Suppressor macrophage treated with lipopolysaccharide for 1 hour (primary cell): ENCODE measurements at regions not wholly inside any gene's neighbourhood (a gene's known extent, or its start where the extent isn't known, plus 50 kb on each side); places are given as distances from the start of the nearest gene placed in this dataset.

Source experiments
- DNase-seq, 3 donors: peaks; one replicate each; pipeline ENCODE4 v3.0.0-alpha.2; 2020 to 2022

DNA sequence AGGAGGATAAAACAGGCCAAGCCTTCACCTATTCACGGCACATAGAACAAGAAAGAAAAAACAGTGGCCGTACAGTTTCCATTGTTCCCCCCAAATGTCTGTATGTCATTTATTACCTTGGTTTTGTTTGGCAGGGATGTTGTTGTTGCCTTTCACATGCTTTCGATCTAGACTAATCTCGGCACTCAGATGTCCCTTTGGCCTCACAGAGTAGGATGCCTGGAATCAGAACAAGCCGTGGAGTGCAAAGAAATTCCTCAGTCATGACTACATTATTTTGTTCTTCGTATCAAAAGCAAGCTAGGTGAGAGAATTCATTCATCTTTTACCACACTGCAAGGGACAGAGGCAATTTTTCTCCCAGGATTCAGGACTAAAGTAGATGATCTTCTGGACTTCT, 106.9 kb downstream of the SMIM20 start:
- DNase-seq: no peak

DNA sequence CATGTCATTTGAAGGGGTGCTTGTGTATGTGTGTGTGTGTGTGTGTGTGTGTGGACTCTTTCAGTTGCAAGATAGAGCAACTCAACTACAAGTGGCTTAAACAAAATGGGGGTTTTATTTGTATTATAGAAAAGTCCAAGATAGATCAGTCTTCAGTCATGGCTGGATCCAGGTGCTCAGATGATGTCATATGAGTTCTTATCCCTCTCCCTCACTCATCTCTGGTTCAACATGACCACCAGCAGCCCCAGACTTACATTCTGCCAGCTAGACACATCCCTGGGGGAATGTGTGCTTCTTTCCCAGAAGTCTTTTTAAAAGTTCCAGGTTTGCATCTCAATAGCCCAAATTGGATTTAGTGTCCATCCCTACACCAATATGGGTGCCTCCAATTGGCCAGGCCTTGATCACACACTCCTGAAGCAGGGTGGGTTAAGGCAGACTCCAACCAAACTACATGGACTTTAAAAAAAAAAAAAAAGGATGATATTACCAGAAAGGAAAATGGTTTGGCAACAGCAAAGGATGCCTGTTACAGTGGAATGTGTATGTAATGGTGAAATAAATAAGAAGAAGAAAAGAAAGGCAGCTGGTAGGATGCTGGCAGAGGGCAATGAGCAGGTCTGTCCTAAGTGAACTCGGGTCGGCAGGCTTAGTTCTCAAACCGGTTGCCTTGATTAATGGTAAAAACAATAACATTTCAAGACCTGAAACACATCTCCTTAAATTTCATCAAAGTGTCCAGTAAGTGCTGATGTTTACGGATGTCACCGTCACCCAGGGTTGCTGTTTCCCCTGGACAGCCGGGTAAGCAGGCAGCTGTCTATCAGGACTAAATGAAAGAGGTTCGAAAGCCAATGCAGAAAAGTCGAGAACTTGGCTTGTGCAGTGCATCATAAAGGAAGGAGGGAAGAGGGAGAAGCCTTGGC, 107.7 kb downstream of the SMIM20 start:
- no peak for DNase-seq

DNA sequence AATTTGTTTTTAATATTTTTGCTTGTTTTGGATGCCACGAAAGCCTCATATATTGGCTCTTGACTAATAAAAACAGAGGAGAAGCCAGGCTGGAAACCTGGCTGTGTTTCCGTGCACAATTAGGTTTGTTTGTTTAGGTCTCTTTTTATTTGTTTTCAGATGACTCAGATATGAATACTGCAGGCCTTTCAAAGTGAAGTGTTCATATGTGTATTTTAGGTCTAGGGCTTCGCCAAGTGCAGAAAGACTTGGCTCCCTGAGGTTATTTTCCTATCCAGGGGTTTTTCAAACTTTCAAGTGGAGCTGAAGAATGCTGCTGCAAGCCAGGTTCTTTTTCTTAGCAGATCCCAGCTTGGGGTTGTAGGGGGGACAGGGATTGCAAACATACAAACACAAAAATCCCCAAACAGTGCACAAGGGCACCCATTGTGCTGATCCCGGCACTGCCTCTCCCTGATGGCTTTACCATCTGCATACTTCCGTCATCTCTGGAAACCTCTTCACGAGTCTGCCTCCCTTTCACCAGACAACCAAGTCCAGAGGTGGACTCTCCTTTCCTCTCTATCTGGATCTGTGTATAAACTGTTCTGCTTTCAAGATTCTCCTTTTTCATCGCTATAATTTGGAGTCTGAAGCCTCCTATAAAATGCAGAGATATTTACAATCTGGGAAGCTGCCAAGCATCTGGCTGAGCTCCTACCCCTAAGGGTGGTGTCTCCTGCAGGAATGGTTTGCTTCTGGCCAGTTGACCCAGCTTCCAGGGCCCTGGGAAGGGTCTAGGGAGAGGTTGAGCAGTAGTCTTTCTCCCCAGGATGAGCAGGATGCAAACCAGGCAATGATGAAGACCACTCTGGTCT, 108.6 kb downstream of the SMIM20 start:
- DNase-seq: no peak

DNA sequence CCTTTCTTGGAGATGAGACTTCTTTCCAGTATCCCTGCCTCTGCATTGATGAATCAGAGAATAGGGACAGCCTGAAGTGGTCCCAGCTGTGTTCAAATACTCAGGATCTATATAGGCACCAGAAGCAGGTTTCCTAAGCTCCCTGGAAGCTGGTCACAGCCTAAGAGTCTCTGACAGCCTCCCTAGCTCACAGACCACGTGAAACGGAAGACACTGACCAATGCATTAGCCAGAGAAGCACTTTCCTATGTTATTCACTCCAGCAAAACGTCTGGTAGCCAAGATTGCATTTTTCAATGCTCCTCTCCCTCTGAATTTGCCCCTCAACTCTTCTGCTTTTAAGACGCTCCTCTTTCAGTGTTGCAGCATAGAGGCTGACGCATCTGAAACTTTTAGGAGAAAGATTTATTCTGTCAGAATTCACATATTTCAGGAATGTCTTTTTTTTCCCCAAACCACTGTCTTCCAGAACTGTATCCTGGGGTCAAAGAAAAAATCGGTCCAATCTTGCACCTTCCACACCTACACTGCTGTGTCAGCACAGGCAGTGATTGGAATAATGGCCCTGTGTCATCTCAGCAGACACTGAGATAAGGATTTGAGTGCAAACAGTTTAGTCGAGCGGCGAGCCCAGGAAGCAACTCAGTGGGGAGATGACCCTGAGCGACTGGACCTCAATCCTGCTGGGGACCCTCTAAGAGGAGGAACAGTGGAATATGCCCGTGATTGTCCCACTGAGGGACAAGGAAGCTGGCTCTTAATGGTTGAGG, 109.4 kb downstream of the SMIM20 start:
- DNase-seq: no peak

DNA sequence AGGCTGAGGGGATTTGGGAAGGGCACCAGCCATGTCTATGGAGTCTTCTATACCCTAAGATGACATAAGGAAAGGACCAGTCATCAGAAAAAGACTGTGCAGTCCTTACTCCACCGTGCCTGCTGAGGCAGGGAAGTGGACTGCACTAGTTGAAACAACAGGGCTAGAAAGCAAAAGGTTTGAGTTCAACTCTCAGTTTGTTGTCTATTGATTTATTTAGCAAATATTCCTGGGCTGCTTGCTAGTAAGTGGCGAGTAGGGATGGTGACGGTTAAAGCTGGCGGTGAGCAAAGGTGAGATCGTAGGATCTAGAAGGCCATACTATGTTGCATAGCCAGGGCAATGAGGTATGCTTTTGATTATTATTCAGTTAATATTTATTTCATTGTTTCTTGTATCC, 110.1 kb downstream of the SMIM20 start:
- no peak for DNase-seq

DNA sequence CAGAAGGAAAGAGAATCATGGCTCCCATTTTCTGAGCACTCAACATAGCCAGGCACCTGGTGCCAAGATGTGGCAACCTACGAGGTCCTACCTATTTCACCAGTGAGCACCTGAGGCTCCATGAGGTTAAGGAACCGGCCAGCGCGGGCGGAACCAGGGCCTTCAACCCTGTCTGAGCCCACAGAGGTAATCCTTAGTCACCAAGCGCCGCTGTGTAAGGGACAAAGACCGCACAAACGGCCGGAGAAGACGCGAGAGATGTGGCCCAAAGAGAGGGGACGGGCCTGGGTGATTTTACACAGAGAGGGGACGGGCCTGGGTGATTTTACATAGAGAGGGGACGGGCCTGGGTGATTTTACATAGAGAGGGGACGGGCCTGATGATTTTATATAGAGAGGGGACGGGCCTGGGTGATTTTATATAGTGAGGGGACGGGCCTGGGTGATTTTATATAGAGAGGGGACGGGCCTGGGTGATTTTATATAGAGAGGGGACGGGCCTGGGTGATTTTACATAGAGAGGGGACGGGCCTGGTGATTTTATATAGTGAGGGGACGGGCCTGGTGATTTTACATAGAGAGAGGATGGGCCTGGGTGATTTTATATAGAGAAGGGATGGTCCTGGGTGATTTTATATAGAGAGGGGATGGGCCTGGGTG, 114.2 kb downstream of the SMIM20 start:
- no peak for DNase-seq

DNA sequence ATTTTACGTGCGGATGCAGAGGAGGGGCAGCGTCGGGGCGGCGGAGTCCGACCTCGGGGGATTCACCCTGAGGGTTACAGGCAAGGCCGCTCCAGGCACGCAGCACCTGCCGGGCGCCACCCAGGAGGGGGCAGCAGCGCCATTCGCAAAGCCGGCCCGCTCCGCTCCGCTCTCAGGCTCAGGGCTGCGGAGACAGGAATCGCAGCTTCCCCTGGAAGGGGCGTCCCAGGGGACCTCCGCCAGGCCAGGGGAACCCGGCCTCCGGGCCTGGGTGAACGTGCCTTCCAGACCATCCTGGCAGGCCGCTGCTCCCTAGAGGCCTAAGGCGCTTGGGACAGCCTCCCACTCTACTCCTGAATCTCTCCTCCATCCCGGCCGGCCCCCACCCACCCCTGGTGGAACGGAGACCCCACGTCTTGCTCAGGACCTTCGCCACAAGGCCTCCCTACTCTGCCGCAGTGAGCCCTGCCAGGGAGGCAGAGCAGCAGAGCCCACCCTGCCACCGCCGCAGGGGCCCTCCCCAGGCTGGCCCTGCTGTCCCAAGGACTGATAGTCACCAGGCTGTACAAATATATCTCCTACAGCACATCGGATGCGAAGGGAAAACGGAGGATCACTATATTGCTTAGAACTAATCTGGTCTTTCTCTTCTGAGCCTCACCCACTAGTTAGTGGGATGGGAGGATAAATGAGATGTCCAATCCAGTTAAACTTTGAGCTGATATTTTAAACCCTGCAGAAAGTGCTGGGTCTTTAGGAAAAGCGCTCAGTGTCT, 115.0 kb downstream of the SMIM20 start:
- DNase-seq: peak; percentile 74 to 90 (median 78)

DNA sequence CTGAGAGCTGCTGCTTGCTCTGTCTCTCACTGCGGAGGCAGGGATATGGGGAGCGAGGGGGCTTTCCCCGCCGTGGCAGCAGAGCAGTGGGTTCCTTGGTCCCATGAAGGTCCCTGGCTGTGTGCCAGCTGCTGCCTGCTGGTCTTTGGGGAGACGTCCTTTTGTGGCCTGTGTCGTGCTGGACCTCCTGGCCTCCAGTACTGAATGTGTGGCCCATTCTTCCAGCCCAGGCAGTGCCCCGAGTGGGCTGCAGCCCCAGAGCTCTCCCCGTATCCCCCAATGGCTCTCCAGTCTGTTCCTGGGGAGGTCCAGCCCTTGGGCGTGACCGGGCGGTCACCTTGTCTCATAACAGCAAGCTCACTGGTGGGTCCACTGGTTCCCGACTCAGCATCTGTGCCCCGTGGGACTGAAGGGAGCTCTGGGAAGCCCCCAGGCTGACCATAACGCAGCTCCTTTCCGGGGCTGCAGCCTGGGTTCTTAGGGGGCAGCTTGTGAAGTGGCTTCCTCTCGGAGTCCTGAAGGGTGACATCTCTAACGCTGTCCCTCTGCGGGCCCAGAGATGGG, 115.6 kb downstream of the SMIM20 start:
- DNase-seq: no peak

DNA sequence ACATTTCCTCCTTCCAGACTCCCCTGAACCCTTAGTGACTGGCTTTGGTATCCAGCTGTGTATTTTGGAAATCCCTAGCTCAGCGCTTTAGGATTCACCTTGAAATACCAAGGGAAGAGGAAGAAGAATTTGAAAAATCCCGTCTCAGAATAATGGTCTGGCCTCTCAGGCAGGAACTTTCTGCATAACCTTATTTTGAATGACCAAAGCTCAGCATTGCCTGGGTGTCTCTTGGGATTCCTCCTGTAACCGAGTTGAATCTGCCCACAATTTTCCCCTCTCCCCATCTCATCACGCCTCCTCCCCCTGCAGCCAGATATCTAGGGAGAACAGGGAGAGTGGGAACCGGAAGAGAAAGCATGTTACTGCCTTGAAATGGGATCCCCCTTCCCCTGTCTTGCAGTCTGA, 116.2 kb downstream of the SMIM20 start:
- DNase-seq: no peak

DNA sequence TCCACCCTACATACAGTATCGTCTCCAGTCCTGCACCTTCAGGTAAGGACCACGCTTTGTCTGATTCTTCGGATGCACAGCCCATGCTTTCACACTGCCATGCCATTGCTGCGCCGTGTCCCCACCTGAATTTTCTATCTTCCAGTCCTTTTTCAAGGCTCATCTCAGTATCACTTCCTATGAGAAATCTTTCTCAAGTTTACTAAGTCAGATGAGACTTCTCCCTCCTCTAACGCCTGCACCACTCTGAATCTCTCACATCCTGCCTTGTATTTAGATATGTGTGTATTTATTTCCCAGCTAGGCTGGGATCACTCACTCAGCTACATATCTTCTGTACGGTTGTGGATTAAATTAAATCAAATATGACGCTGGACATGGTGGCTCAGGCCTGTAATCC, 116.8 kb downstream of the SMIM20 start:
- no peak for DNase-seq

DNA sequence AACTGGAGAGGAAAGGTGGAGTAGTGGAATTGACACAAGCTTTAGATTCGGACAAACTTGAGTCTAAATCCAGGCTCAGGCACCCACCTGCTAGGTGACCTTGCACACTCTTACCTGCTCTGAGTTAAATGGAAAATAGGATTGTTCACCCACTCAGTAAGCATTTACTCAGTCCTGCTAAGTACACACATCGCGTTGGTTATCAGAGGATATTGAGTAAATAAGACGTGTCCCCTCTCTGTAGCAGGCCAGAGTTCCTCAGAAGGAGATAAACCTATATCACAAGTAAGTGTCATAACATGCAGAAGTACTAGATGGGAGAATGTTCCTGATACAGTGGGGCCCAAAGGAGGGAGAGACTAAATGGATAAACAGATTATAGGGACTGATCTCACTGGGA, 117.7 kb downstream of the SMIM20 start:
- no peak for DNase-seq

DNA sequence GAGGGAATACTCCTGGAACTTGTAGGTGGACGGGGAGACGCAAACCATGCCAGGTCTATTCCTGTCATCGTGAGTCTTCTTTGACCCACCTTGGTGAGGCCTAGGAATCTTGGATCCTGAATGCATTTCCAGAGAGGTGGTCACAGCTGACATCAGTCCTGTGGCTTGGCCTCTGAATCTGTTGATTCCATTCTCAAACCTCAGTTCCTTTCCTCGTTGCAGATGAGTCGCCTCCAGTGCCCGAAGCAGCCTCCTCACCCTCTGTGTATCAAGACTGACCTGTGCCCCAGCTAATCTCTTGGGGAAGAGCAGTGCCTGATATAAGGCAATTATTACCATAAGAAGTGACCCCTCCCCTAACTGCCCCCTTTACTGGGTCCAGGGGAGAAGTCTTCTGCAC, 118.1 kb downstream of the SMIM20 start:
- peak in 1 of 3 donors; percentile 21 for DNase-seq

DNA sequence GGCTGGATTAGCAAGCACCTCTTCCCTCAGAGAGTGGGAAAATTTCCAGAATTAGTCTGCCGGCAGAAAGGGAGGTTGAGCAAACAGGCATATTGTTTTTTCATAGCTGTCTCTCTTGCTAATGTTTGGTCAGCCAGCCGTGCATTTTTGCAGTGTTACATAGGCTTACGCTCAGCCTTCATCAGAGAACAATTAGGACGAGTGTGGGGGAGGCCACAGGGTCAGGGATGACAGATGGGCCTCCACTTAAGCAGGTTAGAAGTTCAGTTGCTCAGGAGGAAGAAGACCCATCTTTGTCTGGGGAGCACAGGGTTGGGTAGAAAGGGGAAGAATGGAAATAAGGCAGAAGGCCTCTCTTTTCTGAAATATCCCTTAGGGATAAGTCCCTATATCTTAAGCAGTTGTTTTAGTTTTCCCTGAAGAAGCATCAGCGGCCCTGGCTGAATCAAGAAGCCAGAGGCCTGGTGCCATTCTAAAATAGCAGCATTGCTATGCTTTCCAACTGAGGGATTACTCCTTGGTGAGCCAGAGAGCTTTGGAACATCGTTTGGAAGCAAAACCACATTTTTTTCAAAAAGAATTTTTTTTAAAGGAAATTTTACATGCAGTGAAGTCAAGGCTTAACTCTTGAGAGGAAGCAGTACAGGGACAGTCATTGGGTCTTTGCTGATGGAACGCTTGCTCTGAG, 118.8 kb downstream of the SMIM20 start:
- no peak for DNase-seq

DNA sequence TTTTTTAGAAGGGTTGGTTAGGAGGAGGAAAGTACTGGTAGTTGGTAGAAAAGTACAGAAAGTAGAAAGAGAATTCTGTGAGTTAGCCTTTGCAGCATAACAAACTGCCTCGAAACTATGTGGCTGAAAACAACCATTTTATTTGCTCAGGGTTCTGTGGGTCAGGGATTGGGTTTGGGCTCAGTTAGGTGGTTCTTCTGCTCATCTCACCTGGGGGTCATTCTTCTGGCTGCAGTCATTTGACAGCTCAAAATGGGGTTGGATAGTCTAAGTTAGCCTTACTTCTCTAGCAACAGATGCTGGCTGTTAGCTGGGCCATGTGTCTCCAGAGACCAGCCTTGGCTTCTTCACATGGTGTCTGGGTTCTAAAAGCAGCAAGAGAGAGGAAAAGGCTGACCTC, 119.4 kb downstream of the SMIM20 start:
- no peak for DNase-seq

DNA sequence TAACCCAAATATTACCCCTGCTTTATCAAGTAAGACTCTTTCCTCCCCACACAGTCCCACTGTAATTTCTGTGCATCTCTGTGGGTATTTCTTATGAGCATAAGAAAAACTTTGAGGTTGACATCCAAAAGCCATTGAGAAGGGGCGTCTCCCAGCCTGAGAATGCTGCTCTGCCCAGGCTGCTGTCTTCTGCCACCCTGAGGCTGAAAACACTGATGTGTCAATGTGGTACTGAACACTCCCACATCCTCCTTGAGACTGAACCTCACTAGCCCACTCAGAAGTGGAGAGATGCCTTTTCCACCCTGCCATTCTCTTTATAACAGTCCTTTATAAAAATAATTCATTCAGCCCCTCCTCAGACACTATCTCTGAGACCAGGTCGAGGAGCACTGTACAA, 120.8 kb downstream of the SMIM20 start:
- DNase-seq: no peak

DNA sequence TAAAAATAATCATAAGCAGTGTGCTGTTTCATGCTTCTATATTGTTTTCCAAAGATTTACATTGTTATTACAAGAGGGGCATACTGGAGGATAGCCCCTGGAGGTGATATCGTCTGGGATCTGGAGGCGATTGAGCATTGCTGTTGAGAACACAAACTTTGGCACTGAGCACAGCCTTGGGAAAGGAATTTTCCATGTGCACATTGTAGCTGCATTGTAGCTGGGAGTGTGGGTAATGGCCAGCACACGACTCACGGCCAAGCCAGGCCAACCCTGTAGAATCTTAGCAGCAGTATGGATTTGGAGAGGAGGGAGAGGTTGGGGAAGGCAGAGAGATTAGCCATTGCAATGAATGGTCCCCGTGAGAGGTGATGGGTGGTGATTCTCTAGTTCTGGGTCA, 121.9 kb downstream of the SMIM20 start:
- no peak for DNase-seq

DNA sequence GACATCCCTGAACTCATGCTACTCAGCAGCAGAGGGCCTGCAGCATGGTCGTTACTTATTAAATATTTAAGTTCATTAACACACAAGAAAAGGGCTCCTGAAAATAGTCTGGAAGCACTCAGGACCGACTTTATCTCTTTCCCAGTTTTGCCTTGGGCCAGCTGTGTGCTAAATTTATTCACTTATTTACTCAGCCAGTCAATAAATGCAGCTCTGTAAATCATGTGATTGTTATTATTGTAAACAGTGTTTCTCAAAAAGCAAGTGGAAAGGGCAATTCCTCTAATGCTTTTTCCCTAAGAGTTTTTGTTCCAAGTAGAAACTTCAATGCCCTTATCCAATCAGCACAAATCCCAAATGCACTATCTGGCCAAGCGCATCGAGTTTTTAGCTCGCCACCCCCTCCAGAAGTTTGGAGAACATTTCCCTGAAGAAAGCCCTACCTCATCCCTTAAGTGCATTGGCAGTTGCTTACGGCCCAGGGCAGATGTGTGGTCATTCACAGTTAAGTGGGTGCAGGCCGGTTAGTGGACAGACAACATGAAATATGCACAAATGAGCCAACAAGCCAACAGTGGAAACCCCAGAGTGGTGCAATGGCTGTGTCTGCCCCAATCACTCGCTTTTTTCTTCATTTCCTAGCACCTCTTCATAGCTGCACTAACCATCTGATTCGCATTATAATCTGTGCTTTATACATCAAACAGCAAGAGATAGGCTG, 125.8 kb downstream of the SMIM20 start:
- DNase-seq: peak in 2 of 3 donors; percentile 41 to 58

DNA sequence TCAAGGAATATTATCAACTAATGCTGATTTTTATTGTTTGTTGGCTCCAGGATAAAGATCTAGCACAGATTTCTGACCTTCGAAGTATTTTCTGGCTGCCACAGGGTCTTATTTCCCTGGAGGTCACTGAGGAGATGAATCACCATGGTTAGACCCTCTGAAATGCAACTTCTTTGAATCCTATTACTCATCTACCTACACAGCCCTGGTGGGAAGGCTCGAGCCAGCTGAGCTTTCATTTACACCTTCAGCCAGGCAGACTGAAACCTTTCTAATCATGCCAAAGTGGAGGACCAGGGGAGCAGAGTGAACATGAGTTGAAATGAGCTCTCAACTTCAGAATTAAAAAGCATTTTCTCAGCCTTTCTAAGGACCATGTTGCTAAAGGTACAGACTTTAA, 130.5 kb downstream of the SMIM20 start:
- DNase-seq: no peak

DNA sequence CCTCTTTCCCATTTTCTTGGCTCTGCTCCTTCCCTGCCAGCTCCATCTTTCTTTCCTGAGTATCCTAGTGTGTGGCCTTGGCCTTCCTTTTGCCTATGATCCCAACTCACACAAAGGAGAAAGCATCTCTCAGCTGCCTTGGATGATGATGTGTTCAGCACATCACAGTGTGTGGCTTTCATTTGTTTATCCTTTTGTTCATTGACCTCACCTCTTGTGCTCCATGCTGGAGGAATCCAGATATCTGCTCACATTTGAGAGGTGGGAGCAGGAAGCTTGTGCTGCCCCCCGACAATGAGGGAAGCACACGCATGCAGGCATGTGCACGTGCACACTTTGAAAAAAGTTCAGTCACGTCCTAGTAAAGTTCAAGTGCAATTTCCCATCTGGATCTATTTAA, 131.0 kb downstream of the SMIM20 start:
- DNase-seq: no peak

DNA sequence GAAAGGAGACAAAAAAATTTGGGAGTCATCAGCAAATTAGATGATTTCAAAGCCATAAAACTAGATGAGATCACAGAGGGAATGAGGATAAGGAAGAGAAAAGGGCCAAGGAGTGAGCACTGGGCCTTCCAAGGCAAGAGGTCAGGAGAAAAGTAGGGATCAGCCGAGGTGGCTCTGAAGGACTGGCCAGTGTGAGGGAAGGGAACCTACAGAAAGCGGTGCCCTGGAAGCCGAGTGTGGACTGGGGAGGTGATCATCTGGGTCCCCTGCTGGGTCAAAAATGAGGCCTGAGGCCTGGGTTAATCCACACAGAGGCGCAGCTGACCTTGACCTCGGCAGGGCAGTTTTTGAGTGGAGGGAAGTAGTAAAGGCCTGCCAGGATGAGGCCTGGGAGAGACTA, 133.8 kb downstream of the SMIM20 start:
- no peak for DNase-seq
